Stimulated activated CD4-positive, alpha-beta T cell treated with anti-CD3 and anti-CD28 coated beads, Interleukin-12 subunit alpha, Interleukin-12 subunit beta, amount 100 ng/mL, for 48 hours (primary cell): ENCODE measurements at regions not wholly inside any gene's neighbourhood (a gene's known extent, or its start where the extent isn't known, plus 50 kb on each side); places are given as distances from the start of the nearest gene placed in this dataset.

ENCODE experiments used
- DNase-seq, 3 donors: peaks; one replicate each; pipeline ENCODE4 v3.0.0-alpha.2; 2020; ENCODE audit warnings: low read depth in 2 of 3, low spot score in 1 of 3

- DNase-seq, result no peak
Measured at GRCh38 chr1:212557739-212558692, 50.5 kb upstream of the ATF3 start.

GRCh38 chr1:212558693-212559480, 49.7 kb upstream of the ATF3 start:
- DNase-seq, result peak; percentile 80 to 88 (median 81)
